GM21619 (cell line): ENCODE measurements at regions not wholly inside any gene's neighbourhood (a gene's known extent, or its start where the extent isn't known, plus 50 kb on each side); places are given as distances from the start of the nearest gene placed in this dataset.
"Not testable (repeated sequence)": the region's sequence is repeated elsewhere in the genome, so short reads cannot be mapped to it uniquely, and the experiment has no call there.

Experiments used
- ATAC-seq: cut with Tn5 transposase; IDR thresholded peaks from one replicate; pipeline ENCODE4 v1.9.1; 2021; ENCODE audit not compliant: unreplicated experiment

GRCh38 chr7:81152925-81153324 is 234.1 kb upstream of the SEMA3C start:
- not testable (repeated sequence) for ATAC-seq

GRCh38 chr7:81150951-81151361 is 232.1 kb upstream of the SEMA3C start:
- no peak for ATAC-seq

GRCh38 chr7:81143856-81144255 is 225.0 kb upstream of the SEMA3C start:
- no peak for ATAC-seq

GRCh38 chr7:81141257-81142205 is 222.7 kb upstream of the SEMA3C start:
- ATAC-seq, result not testable (repeated sequence)

GRCh38 chr7:81140775-81141174 is 221.9 kb upstream of the SEMA3C start:
- no peak for ATAC-seq

- no peak for ATAC-seq
These were observed 221.4 kb upstream of the SEMA3C start for GRCh38 chr7:81140252-81140651.

- ATAC-seq, result no peak
These were observed 220.0 kb upstream of the SEMA3C start for GRCh38 chr7:81138870-81139269.

- ATAC-seq, result no peak
These were observed 216.5 kb upstream of the SEMA3C start for GRCh38 chr7:81135324-81135723.

GRCh38 chr7:81128011-81128410 is 209.2 kb upstream of the SEMA3C start:
- ATAC-seq, result no peak

GRCh38 chr7:81120803-81121202 is 202.0 kb upstream of the SEMA3C start:
- ATAC-seq, result no peak

- no peak for ATAC-seq
These were observed 201.3 kb upstream of the SEMA3C start for GRCh38 chr7:81120111-81120510.

GRCh38 chr7:81114633-81115032 is 195.8 kb upstream of the SEMA3C start:
- ATAC-seq, result no peak

- no peak for ATAC-seq
These were observed 193.9 kb upstream of the SEMA3C start for GRCh38 chr7:81112731-81113130.

- no peak for ATAC-seq
These were observed 193.1 kb upstream of the SEMA3C start for GRCh38 chr7:81111781-81112540.

- ATAC-seq, result no peak
These were observed 192.5 kb upstream of the SEMA3C start for GRCh38 chr7:81111358-81111757.

GRCh38 chr7:81110673-81111072 is 191.8 kb upstream of the SEMA3C start:
- ATAC-seq, result no peak

- no peak for ATAC-seq
These were observed 179.4 kb upstream of the SEMA3C start for GRCh38 chr7:81098213-81098612.

- no peak for ATAC-seq
These were observed 176.1 kb upstream of the SEMA3C start for GRCh38 chr7:81094952-81095351.

GRCh38 chr7:81081616-81082015 is 162.8 kb upstream of the SEMA3C start:
- ATAC-seq, result no peak

GRCh38 chr7:81080553-81080952 is 161.7 kb upstream of the SEMA3C start:
- no peak for ATAC-seq

- ATAC-seq, result no peak
These were observed 160.9 kb upstream of the SEMA3C start for GRCh38 chr7:81079746-81080145.

- ATAC-seq, result no peak
These were observed 156.3 kb upstream of the SEMA3C start for GRCh38 chr7:81075150-81075549.
